Astrocyte (in vitro differentiated cells and primary cell): ENCODE measurements at regions not wholly inside any gene's neighbourhood (a gene's known extent, or its start where the extent isn't known, plus 50 kb on each side); places are given as distances from the start of the nearest gene placed in this dataset.

Source experiments
- CTCF ChIP-seq: IDR thresholded peaks from 2 replicates; pipeline ENCODE4 v1.5.1; 2011; ENCODE audit warnings: low read depth, mild to moderate bottlenecking, inconsistent platforms, low read length, moderate library complexity; ENCODE audit not compliant: insufficient read depth
- EZH2 ChIP-seq: IDR thresholded peaks from 2 replicates; pipeline ENCODE4 v1.6.1; 2012; ENCODE audit warnings: mild to moderate bottlenecking, low read length, inconsistent platforms; ENCODE audit not compliant: insufficient read depth

GRCh38 chr7:363626-364025, 73.7 kb downstream of the FOXL3 start:
- TF ChIP-seq CTCF (no peak), EZH2 (no peak)
